WTC11 (cell line): ENCODE measurements at regions not wholly inside any gene's neighbourhood (a gene's known extent, or its start where the extent isn't known, plus 50 kb on each side); places are given as distances from the start of the nearest gene placed in this dataset.

Source experiments
- CREB1 ChIP-seq: sonication (generic); formaldehyde crosslinking; IDR thresholded peaks from 2 replicates; pipeline ENCODE4 v1.8.0; 2023; ENCODE audit warnings: mild to moderate bottlenecking, missing genetic modification reagents
- CTCF ChIP-seq: fragments of 200-600 bp; IDR thresholded peaks from 2 replicates; pipeline ENCODE4 v1.8.0; 2022; ENCODE audit warnings: antibody characterized with exemption
- MXD4 ChIP-seq: fragments of 250-450 bp; sonication (Bioruptor Pico); IDR thresholded peaks from 2 replicates; pipeline ENCODE4 v1.8.0; 2021; ENCODE audit warnings: mild to moderate bottlenecking, moderate library complexity, borderline replicate concordance
- NFYB ChIP-seq: sonication (generic); formaldehyde crosslinking; conservative IDR thresholded peaks from 2 replicates; pipeline ENCODE4 v1.8.0; 2022; ENCODE audit warnings: low read depth, missing genetic modification reagents

- no peak for TF ChIP-seq CTCF
- TF ChIP-seq NFYB (CRISPR knock-in tag): no peak
- no peak for TF ChIP-seq CREB1 (CRISPR knock-in tag)
- TF ChIP-seq MXD4 (CRISPR knock-in tag): no peak
These were observed 142.9 kb upstream of the SOX4 start for GRCh38 chr6:21450628-21451027.
